HG03045 (cell line): ENCODE measurements at regions not wholly inside any gene's neighbourhood (a gene's known extent, or its start where the extent isn't known, plus 50 kb on each side); places are given as distances from the start of the nearest gene placed in this dataset.

Experiments
- ATAC-seq: cut with Tn5 transposase; IDR thresholded peaks from one replicate; pipeline ENCODE4 v1.9.1; 2021; ENCODE audit warnings: mild to moderate bottlenecking, moderate library complexity; ENCODE audit not compliant: unreplicated experiment

GRCh38 chr3:30258426-30259392 is 347.7 kb upstream of the TGFBR2 start:
- no peak for ATAC-seq

- no peak for ATAC-seq
These were observed 346.7 kb upstream of the TGFBR2 start for GRCh38 chr3:30259730-30260129.

- ATAC-seq = no peak
These were observed 345.6 kb upstream of the TGFBR2 start for GRCh38 chr3:30260762-30261161.

GRCh38 chr3:30263238-30263924 is 343.0 kb upstream of the TGFBR2 start:
- ATAC-seq = no peak

- ATAC-seq = no peak
These were observed 342.5 kb upstream of the TGFBR2 start for GRCh38 chr3:30263925-30264313.

- ATAC-seq = no peak
These were observed 339.9 kb upstream of the TGFBR2 start for GRCh38 chr3:30266524-30266923.

- ATAC-seq = no peak
These were observed 338.1 kb upstream of the TGFBR2 start for GRCh38 chr3:30268288-30268687.

- ATAC-seq = no peak
These were observed 336.5 kb upstream of the TGFBR2 start for GRCh38 chr3:30269751-30270445.

GRCh38 chr3:30271781-30272180 is 334.6 kb upstream of the TGFBR2 start:
- no peak for ATAC-seq

- no peak for ATAC-seq
These were observed 332.9 kb upstream of the TGFBR2 start for GRCh38 chr3:30273304-30274072.

GRCh38 chr3:30277494-30277893 is 328.9 kb upstream of the TGFBR2 start:
- ATAC-seq = no peak

GRCh38 chr3:30281526-30281925 is 324.9 kb upstream of the TGFBR2 start:
- no peak for ATAC-seq

- ATAC-seq = no peak
These were observed 324.2 kb upstream of the TGFBR2 start for GRCh38 chr3:30282154-30282696.

GRCh38 chr3:30285188-30286006 is 321.0 kb upstream of the TGFBR2 start:
- no peak for ATAC-seq

- ATAC-seq = no peak
These were observed 320.3 kb upstream of the TGFBR2 start for GRCh38 chr3:30286007-30286669.

- no peak for ATAC-seq
These were observed 319.6 kb upstream of the TGFBR2 start for GRCh38 chr3:30286811-30287210.

GRCh38 chr3:30288830-30289229 is 317.6 kb upstream of the TGFBR2 start:
- no peak for ATAC-seq

- no peak for ATAC-seq
These were observed 317.1 kb upstream of the TGFBR2 start for GRCh38 chr3:30289324-30289723.

- no peak for ATAC-seq
These were observed 316.6 kb upstream of the TGFBR2 start for GRCh38 chr3:30289766-30290165.
